ENCODE measurements at regions not wholly inside any gene's neighbourhood (a gene's known extent, or its start where the extent isn't known, plus 50 kb on each side); places are given as distances from the start of the nearest gene placed in this dataset.

DNA sequence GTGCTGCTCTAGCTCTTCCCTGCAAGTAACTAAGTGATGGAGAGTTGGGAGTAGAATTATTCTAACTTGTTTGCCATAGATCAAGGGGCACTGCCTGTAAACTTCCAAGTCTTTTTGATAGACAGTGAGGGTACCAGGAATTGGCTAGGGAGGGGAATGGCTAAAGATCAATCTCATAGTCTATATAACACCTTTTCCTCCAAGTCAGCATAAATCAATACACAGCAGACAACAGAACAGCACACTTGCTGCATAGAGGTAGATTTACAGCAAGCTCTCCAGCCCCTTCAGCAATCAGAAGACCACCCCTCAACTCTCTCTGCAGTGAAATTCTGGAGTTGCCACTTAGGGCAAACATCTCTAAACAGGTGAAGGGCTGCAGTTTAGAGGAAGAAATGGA, 643.5 kb upstream of the KLF4 start:
- DNase-seq = no peak

GRCh38 chr9:108130905-108131304, 641.3 kb upstream of the KLF4 start:
- no peak for DNase-seq

GRCh38 chr9:108125625-108126024, 636.1 kb upstream of the KLF4 start:
- DNase-seq = peak; percentile 17

GRCh38 chr9:108119530-108120113, 630.1 kb upstream of the KLF4 start:
- no peak for DNase-seq

GRCh38 chr9:108117795-108118194, 628.2 kb upstream of the KLF4 start:
- no peak for DNase-seq

DNA sequence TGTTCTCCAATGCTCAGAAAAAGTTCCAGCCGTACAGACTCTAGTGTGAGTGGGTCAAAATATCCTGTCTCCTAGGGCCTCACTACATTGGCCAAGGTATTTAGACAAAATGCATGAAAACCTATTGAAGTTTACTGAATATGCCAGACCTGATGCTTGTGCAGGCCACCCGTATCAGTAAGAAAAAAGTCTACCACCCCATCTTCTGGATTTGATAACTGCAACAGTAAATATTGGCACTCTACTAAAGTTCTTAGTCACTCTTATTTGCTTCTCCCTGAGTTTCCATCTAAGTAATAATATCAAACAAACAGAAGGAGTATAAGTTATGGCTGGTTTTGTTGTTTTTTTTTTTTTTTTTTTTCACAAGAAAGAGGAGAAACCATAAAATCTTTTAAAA, 627.7 kb upstream of the KLF4 start:
- DNase-seq = no peak

DNA sequence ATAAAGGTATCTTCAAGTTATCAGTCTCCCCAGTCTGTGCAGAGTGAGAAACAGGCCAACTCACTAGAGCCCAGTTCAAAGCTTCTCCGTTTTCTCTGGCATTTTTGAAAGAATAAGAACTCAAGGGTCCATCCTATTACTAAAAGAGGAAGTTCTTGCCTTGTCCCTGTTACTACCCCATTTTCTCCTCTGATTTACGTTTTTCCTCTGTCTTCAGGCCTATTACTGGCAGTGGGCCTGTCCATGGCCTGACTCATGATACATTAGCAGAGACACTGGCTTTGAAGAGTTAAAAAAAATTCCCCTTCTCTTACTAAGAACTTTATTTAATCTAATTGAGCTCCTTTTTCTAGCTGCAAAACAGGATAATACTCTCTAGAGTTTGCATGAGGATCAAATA, 624.0 kb upstream of the KLF4 start:
- DNase-seq = no peak

DNA sequence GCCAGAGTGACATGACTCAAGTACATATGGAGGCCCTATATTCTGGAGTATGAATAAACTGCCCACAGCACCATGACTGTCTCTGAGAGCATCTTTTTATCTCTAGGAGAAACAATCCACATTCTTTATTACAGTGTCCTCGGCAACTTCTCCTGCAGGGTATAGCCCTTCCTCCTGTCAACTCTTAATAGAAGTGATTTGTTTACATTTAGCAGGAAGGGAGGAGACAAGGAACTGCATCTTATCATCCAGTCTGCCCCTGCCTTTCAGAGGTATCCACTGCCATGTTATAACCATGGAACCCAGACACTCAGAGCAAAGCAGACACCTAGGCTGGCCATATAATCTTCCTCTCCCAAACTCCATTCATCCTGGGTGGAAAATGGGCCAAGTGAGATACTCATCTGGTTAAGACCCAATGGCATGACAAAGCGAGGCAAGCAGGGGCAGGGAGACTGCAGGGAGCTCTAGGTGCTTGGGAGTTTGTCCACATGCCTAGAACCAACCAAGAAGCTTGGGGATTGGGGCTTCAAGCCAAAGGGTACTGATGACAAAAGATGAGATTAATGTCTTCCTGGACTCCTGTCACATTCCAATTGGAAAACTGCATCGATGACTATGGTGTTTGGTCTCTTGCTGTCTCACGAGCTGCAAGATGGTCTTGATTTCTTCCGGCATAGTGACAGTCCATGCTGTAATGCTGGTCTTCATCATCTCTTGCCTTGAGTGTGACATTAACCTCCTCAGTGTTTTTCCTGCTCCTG, 620.5 kb upstream of the KLF4 start:
- no peak for DNase-seq

DNA sequence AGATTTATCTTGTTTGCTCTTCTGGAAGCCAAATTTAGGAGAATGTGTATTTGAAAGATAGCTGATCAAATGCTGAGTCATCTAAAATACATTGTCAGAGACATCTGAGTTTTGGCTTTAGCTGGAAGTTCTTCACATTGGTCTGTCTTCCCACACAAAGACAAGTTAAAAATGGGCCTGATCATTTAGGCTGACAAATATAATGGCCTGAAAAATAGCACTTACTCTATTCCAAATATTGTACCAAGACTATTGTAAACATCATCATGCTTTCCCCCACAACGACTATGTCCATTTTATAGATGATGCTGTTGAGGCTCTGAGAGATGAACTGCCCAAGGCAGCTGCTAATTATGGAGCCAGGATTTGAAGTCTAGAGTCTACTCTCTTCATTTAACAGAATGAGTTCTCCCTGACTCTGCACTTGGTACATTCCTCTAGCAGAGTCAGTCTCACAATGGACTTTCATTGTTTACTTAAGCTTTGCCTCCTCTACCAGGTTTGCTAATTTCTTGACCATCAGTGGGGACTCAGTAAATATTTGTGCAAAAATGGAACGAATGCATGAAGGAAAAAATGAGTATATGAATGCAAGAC, 619.4 kb upstream of the KLF4 start:
- DNase-seq = no peak

GRCh38 chr9:108108280-108108851, 618.8 kb upstream of the KLF4 start:
- no peak for DNase-seq

- no peak for DNase-seq
These were observed 616.3 kb upstream of the KLF4 start for GRCh38 chr9:108105885-108106284.

GRCh38 chr9:108104991-108105390, 615.4 kb upstream of the KLF4 start:
- DNase-seq = no peak

GRCh38 chr9:108103046-108103693, 613.6 kb upstream of the KLF4 start:
- no peak for DNase-seq

DNA sequence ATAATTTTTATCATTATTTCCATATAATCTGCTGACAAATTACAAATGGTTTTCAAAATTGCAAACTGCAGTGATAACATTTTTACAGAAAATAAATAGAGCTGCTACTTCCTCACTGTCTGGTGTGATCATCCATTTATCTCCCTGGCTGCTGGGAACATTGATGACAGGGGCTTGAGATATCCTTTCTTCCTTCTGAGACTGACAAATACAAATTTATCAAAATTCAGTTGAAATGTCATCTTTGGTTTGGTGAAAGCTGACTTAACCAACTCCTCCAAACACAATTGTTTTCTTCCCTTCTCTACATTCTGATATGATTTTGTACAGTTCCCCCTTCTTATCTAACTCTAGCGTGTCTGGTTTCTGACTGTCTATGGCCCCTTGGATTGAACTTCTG, 611.8 kb upstream of the KLF4 start:
- DNase-seq = no peak

GRCh38 chr9:108100571-108100970, 611.0 kb upstream of the KLF4 start:
- DNase-seq = no peak

DNA sequence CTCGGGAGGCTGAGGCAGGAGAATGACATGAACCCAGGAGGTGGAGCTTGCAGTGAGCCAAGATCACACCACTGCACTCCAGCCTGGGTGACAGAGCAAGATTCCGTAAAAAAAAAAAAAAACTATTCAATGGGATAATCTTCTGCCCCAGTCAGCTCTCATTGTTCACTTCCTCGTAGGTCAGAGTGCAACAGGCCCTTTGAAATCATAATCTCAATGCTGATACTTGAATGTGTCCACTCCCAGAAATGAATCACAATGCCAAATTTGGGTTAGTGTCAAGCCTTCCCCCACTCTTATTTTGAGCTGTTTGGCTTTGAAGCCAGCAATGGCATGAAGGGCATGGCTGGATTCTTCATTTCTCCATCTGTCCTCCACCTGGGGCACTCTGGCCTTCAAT, 610.3 kb upstream of the KLF4 start:
- peak; percentile 12 for DNase-seq

GRCh38 chr9:108095496-108095895, 605.9 kb upstream of the KLF4 start:
- no peak for DNase-seq

- no peak for DNase-seq
These were observed 605.1 kb upstream of the KLF4 start for GRCh38 chr9:108094676-108094993.

DNA sequence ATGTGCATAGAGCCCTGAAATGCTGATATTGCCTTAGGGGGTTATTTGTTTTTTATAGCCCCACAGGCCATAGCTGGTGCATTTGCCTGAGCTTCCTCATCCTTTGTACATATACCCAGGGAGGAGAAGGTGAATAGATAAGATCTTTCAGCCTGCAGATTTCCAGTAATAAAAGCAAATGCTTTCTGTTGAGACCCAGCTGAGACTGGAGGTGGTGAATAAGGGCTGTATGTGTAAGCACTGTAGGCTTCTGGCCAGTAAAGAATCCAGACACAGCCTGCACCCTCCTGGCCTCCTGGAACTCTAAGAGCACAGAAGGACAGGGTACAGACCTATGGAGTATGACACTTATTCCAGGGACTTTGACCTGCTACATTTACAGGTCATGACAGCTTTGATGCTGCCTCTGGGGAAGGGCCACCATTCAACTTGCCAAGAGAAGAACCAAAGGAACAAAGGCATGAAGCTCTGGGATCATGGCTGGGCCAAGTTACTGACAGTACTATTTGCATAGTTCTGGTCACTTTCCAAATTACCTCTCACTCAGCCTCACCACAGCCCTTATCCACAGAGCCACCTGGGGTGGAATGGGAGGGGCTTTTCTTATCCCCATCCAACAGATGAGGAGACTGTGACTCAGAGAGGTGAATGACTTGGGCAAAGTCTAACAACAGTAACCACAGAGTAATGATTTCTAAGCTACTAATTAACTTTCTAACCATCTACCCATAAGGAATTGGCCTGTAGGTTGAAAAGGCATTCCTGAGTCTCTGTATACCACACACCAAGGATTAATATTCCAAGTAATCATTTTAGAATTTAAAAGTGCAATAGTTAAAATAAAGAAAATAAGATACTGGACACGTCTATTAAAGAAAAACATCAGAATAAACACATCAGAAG, 604.5 kb upstream of the KLF4 start:
- DNase-seq = no peak

- no peak for DNase-seq
These were observed 599.3 kb upstream of the KLF4 start for GRCh38 chr9:108088916-108089315.

GRCh38 chr9:108087781-108088180, 598.2 kb upstream of the KLF4 start:
- DNase-seq = no peak

GRCh38 chr9:108086624-108087023, 597.1 kb upstream of the KLF4 start:
- no peak for DNase-seq

DNA sequence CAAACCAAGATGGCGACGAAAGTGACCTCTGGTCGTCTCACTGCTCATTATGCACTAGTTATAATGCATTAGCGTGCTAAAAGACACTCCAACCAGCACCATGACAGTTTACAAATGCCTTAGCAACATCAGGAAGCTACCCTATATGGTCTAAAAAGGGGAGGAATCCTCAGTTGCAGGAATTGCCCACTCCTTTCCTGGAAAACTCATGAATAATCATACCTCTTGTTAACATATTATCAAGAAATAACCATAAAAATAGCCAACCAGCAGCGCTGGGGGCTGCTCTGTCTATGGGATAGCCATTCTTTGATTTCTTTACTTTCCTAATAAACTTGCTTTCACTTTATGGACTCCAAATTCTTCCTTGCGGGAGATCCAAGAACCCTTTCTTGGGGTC, 595.7 kb upstream of the KLF4 start:
- DNase-seq = no peak

All from dermis blood vessel endothelial cell (primary cell).